GM12878 (cell line): ENCODE measurements at regions not wholly inside any gene's neighbourhood (a gene's known extent, or its start where the extent isn't known, plus 50 kb on each side); places are given as distances from the start of the nearest gene placed in this dataset.

Experiments used
- ATF3 ChIP-seq: IDR thresholded peaks from 2 replicates; pipeline ENCODE4 v1.6.1; 2011; ENCODE audit warnings: low read depth, mild to moderate bottlenecking, low read length, moderate library complexity, borderline replicate concordance; ENCODE audit errors: extremely low read depth
- BCL11A ChIP-seq: IDR thresholded peaks from 2 replicates; pipeline ENCODE4 v1.6.1; 2011; ENCODE audit warnings: low read depth, low read length
- CHD1 ChIP-seq: IDR thresholded peaks from 2 replicates; pipeline ENCODE4 v1.6.1; 2012; ENCODE audit warnings: low read depth, low read length, improper control_type of control experiment
- ESRRA ChIP-seq: IDR thresholded peaks from 2 replicates; pipeline ENCODE4 v1.6.1; 2012; ENCODE audit warnings: mild to moderate bottlenecking, low read length, improper control_type of control experiment
- FOXM1 ChIP-seq: IDR thresholded peaks from 2 replicates; pipeline ENCODE4 v1.6.1; 2012; ENCODE audit warnings: low read depth, mild to moderate bottlenecking, inconsistent platforms, low read length, moderate library complexity
- GABPA ChIP-seq: IDR thresholded peaks from 2 replicates; pipeline ENCODE4 v1.6.1; 2014; ENCODE audit warnings: antibody characterized with exemption, low read depth, mild to moderate bottlenecking, inconsistent platforms
- GATAD2B ChIP-seq: fragments of 450-650 bp; conservative IDR thresholded peaks from 2 replicates; pipeline ENCODE4 v1.6.1; 2017; ENCODE audit warnings: low read depth, mild to moderate bottlenecking, moderate library complexity
- IKZF1 ChIP-seq: fragments of 450-650 bp; conservative IDR thresholded peaks from 2 replicates; pipeline ENCODE4 v1.6.1; 2017; ENCODE audit warnings: antibody characterized with exemption, mild to moderate bottlenecking
- IRF3 ChIP-seq: fragments of 450-650 bp; IDR thresholded peaks from 2 replicates; pipeline ENCODE4 v1.6.1; 2014; ENCODE audit warnings: mild to moderate bottlenecking
- IRF5 ChIP-seq: fragments of 450-650 bp; IDR thresholded peaks from 2 replicates; pipeline ENCODE4 v1.6.1; 2017; ENCODE audit warnings: borderline replicate concordance
- JUNB ChIP-seq: IDR thresholded peaks from 2 replicates; pipeline ENCODE4 v1.6.1; 2016; ENCODE audit warnings: antibody characterized with exemption, mild to moderate bottlenecking
- NR2F1 ChIP-seq: fragments of 450-650 bp; conservative IDR thresholded peaks from 2 replicates; pipeline ENCODE4 v1.6.1; 2017; ENCODE audit warnings: mild to moderate bottlenecking
- NRF1 ChIP-seq: conservative IDR thresholded peaks from 2 replicates; pipeline ENCODE4 v1.6.1; 2011; ENCODE audit warnings: mild to moderate bottlenecking, low read depth, low read length, improper control_type of control experiment
- POLR2A ChIP-seq: IDR thresholded peaks from 2 replicates; pipeline ENCODE4 v1.6.1; 2011; ENCODE audit warnings: low read depth, mild to moderate bottlenecking, low read length
- RBBP5 ChIP-seq: fragments of 200-600 bp; sonication (generic); conservative IDR thresholded peaks from 2 replicates; pipeline ENCODE4 v1.6.1; 2016
- SIX5 ChIP-seq: IDR thresholded peaks from 2 replicates; pipeline ENCODE4 v1.6.1; 2011; ENCODE audit warnings: mild to moderate bottlenecking, low read depth, low read length, moderate library complexity; ENCODE audit not compliant: severe bottlenecking
- STAT3 ChIP-seq: IDR thresholded peaks from 2 replicates; pipeline ENCODE4 v1.6.1; 2011; ENCODE audit warnings: low read depth, low read length, improper control_type of control experiment
- YBX1 ChIP-seq: fragments of 450-650 bp; IDR thresholded peaks from 2 replicates; pipeline ENCODE4 v1.6.1; 2016; ENCODE audit warnings: antibody characterized with exemption
- YY1 ChIP-seq: IDR thresholded peaks from 2 replicates; pipeline ENCODE4 v1.6.1; 2011; ENCODE audit warnings: low read depth, mild to moderate bottlenecking, low read length
- ZNF622 ChIP-seq: fragments of 450-650 bp; IDR thresholded peaks from 2 replicates; pipeline ENCODE4 v1.6.1; 2017; ENCODE audit warnings: mild to moderate bottlenecking, inconsistent platforms

- TF ChIP-seq IRF5 (no peak), NR2F1 (peak; percentile 82), NRF1 (no peak), POLR2A (no peak), FOXM1 (no peak), IKZF1 (peak; percentile 35; the same call in 1 of the 2 replicates), ATF3 (no peak), GABPA (no peak), CHD1 (no peak), ZNF622 (no peak), IRF3 (no peak), ESRRA (no peak), YY1 (no peak), BCL11A (no peak), GATAD2B (no peak), STAT3 (no peak), SIX5 (no peak), JUNB (peak; percentile 64), YBX1 (no peak), RBBP5 (no peak)
- TF ChIP-seq, all 136 proteins: peak for 7
Observed at GRCh38 chr12:91617818-91618217, 435.2 kb upstream of the DCN start (continued).
